ENCODE measurements at regions not wholly inside any gene's neighbourhood (a gene's known extent, or its start where the extent isn't known, plus 50 kb on each side); places are given as distances from the start of the nearest gene placed in this dataset.
"Not testable (repeated sequence)": the region's sequence is repeated elsewhere in the genome, so short reads cannot be mapped to it uniquely, and the experiment has no call there.

DNA sequence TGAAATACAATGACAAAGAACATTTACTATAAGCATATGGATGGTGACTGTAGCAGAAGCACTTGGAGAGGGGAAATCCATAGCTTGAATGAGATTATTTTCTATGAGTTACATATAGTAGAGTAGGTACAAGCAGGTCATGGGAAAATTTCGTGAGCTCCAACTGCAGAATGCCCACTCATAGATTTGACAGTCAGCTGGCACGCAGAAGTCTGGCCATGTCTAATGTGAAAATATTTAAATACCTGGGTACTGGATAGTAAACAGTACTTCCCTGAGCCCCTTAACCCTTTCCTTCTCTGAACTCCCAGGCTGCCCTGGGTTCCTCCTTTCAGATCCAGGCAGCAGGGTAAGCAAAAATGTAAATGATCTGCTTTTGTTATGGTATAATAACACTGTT is 209.7 kb downstream of the OTUD1 start:
- H4K91ac ChIP-seq (ENCODE audit: low read length) = no peak overlapping the region
- no peak overlapping the region for H3K14ac ChIP-seq (ENCODE audit: low read length in 2 of 2)
- no peaks in the 10 kb centered on the region for H3K4me1 ChIP-seq (ENCODE audit: control insufficient read depth, insufficient read depth, low read depth, low read length)
- H3K36me3 ChIP-seq (ENCODE audit: control insufficient read depth in 1 of 2, insufficient read depth in 2 of 2, low read depth in 1 of 2, low read length in 2 of 2) = no peaks in the 10 kb centered on the region
- DNase-seq = no peak
- H3K79me1 ChIP-seq (replicated peaks; ENCODE audit: low read length, poor library complexity, severe bottlenecking) = no peaks in the 10 kb centered on the region
- H3K9me3 ChIP-seq (ENCODE audit: control insufficient read depth, low read length) = no peaks in the 10 kb centered on the region
- no peak overlapping the region for H2BK12ac ChIP-seq (ENCODE audit: low read length in 2 of 2)
- H3K4me3 ChIP-seq (ENCODE audit: insufficient read depth in 1 of 2, low read depth in 1 of 2, low read length in 2 of 2) = no peak overlapping the region
- no peak overlapping the region for H4K8ac ChIP-seq (ENCODE audit: low read length)
- H2BK5ac ChIP-seq (ENCODE audit: low read depth, low read length, poor library complexity, severe bottlenecking) = no peak overlapping the region
- H3K23ac ChIP-seq (ENCODE audit: low read length in 2 of 2) = no peak overlapping the region
- H2AK5ac ChIP-seq (ENCODE audit: low read length, severe bottlenecking) = no peak overlapping the region
- H3K27ac ChIP-seq (ENCODE audit: low read length, poor library complexity, severe bottlenecking) = no peak overlapping the region
- no peak overlapping the region for H2BK120ac ChIP-seq (ENCODE audit: low read depth, low read length)
- H3K4ac ChIP-seq (ENCODE audit: low read depth in 1 of 2, low read length in 2 of 2) = no peak overlapping the region
- H3K18ac ChIP-seq (ENCODE audit: low read depth in 1 of 2, low read length in 2 of 2) = no peak overlapping the region
- no peak overlapping the region for H2BK15ac ChIP-seq (ENCODE audit: low read depth, poor library complexity, severe bottlenecking)
- H3K27me3 ChIP-seq (ENCODE audit: control insufficient read depth in 1 of 2, insufficient read depth in 1 of 2, low read length in 2 of 2) = no peaks in the 10 kb centered on the region
- H3K4me2 ChIP-seq (ENCODE audit: low read length, poor library complexity, severe bottlenecking) = no peak overlapping the region
- H3K9ac ChIP-seq (ENCODE audit: low read length) = no peak overlapping the region
- WGBS = 17% methylated on average over 1 of the region's 2 CpGs
- H2AFZ ChIP-seq (ENCODE audit: low read depth, low read length) = no peak overlapping the region

DNA sequence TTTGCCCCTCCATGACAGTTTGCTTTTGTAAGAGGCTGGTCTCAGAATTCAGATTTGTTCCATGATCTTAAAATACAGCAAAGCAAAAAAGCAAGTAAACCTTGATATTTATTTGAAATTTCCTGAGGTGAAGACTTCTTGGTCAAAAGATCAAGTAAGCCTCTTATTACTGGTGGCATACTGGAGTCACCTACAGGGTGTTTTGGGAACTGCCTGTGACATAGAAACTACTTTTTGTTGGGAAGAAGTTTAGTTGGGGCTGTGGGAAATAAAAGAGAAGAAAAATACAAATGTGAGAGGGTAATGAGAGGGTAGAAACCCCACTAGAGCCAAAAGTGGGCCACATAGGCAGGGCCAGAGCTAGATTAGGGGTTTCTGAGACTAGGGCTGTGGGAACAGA is 217.9 kb downstream of the OTUD1 start:
- Histone ChIP-seq H3K14ac (ENCODE audit: low read length in 2 of 2) (no peak overlapping the region), H3K9me3 (ENCODE audit: control insufficient read depth, low read length) (no peaks in the 10 kb centered on the region), H3K27me3 (ENCODE audit: control insufficient read depth in 1 of 2, insufficient read depth in 1 of 2, low read length in 2 of 2) (peaks cover 0 to 4% of the 10 kb centered on the region in 2 experiments), H3K4me2 (ENCODE audit: low read length, poor library complexity, severe bottlenecking) (no peak overlapping the region), H3K4ac (ENCODE audit: low read depth in 1 of 2, low read length in 2 of 2) (no peak overlapping the region), H3K36me3 (ENCODE audit: control insufficient read depth in 1 of 2, insufficient read depth in 2 of 2, low read depth in 1 of 2, low read length in 2 of 2) (no peaks in the 10 kb centered on the region), H3K23ac (ENCODE audit: low read length in 2 of 2) (no peak overlapping the region), H3K4me1 (ENCODE audit: control insufficient read depth, insufficient read depth, low read depth, low read length) (no peaks in the 10 kb centered on the region), H3K27ac (ENCODE audit: low read length, poor library complexity, severe bottlenecking) (no peak overlapping the region), H3K79me1 (replicated peaks; ENCODE audit: low read length, poor library complexity, severe bottlenecking) (no peaks in the 10 kb centered on the region), H3K18ac (ENCODE audit: low read depth in 1 of 2, low read length in 2 of 2) (no peak overlapping the region), H4K8ac (ENCODE audit: low read length) (no peak overlapping the region), H2AK5ac (ENCODE audit: low read length, severe bottlenecking) (no peak overlapping the region), H2BK15ac (ENCODE audit: low read depth, poor library complexity, severe bottlenecking) (no peak overlapping the region), H2BK12ac (ENCODE audit: low read length in 2 of 2) (no peak overlapping the region), H3K9ac (ENCODE audit: low read length) (no peak overlapping the region), H2BK120ac (ENCODE audit: low read depth, low read length) (no peak overlapping the region), H3K4me3 (ENCODE audit: insufficient read depth in 1 of 2, low read depth in 1 of 2, low read length in 2 of 2) (no peak overlapping the region), H2BK5ac (ENCODE audit: low read depth, low read length, poor library complexity, severe bottlenecking) (no peak overlapping the region), H4K91ac (ENCODE audit: low read length) (no peak overlapping the region), H2AFZ (ENCODE audit: low read depth, low read length) (no peak overlapping the region)
- peak; percentile 1 for DNase-seq

DNA sequence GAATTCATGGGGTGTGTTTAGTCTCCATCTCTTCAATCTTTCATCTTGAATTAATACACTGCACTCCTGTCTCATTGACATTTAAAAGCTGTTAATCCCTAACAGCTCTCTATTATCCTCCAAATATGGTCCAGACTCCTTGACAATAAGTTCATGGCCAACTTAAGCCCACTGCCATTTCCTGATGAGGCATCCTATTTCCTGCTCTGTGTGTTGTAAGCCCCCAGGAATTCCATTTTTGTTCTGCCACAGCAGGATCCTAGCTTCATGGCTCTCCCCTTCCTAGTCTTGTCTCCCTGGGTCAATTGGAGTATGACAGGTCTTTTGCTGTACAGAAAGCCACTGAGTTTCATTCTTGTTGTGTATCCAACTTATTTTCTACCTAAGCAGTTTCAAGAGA is 218.8 kb downstream of the OTUD1 start:
- no peak overlapping the region for H3K4me3 ChIP-seq (ENCODE audit: insufficient read depth in 1 of 2, low read depth in 1 of 2, low read length in 2 of 2)
- no peak overlapping the region for H2BK15ac ChIP-seq (ENCODE audit: low read depth, poor library complexity, severe bottlenecking)

DNA sequence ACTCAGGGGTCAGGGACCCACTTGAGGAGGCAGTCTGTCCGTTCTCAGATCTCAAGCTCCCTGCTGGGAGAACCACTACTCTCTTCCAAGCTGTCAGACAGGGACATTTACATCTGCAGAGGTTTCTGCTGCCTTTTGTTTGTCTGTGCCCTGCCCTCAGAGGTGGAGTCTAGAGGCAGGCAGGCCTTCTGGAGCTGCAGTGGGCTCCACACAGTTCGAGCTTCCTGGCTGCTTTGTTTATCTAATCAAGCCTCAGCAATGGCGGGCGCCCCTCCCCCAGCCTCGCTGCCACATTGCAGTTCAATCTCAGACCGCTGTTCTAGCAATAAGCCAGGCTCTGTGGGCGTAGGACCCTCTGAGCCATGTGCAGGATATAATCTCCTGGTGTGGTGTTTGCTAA is 233.0 kb downstream of the OTUD1 start:
- not testable (repeated sequence) for H3K4ac ChIP-seq (ENCODE audit: low read depth in 1 of 2, low read length in 2 of 2); H3K9me3 ChIP-seq (ENCODE audit: control insufficient read depth, low read length); H2AK5ac ChIP-seq (ENCODE audit: low read length, severe bottlenecking); H3K9ac ChIP-seq (ENCODE audit: low read length); H2BK15ac ChIP-seq (ENCODE audit: low read depth, poor library complexity, severe bottlenecking); H3K23ac ChIP-seq (ENCODE audit: low read length in 2 of 2); H3K36me3 ChIP-seq (ENCODE audit: control insufficient read depth in 1 of 2, insufficient read depth in 2 of 2, low read depth in 1 of 2, low read length in 2 of 2); H2AFZ ChIP-seq (ENCODE audit: low read depth, low read length); H2BK12ac ChIP-seq (ENCODE audit: low read length in 2 of 2); H4K91ac ChIP-seq (ENCODE audit: low read length); H3K18ac ChIP-seq (ENCODE audit: low read depth in 1 of 2, low read length in 2 of 2); H3K4me1 ChIP-seq (ENCODE audit: control insufficient read depth, insufficient read depth, low read depth, low read length); H4K8ac ChIP-seq (ENCODE audit: low read length); H3K79me1 ChIP-seq (replicated peaks; ENCODE audit: low read length, poor library complexity, severe bottlenecking); H2BK5ac ChIP-seq (ENCODE audit: low read depth, low read length, poor library complexity, severe bottlenecking); H3K4me2 ChIP-seq (ENCODE audit: low read length, poor library complexity, severe bottlenecking); DNase-seq; H2BK120ac ChIP-seq (ENCODE audit: low read depth, low read length); H3K27me3 ChIP-seq (ENCODE audit: control insufficient read depth in 1 of 2, insufficient read depth in 1 of 2, low read length in 2 of 2); H3K27ac ChIP-seq (ENCODE audit: low read length, poor library complexity, severe bottlenecking); H3K14ac ChIP-seq (ENCODE audit: low read length in 2 of 2); H3K4me3 ChIP-seq (ENCODE audit: insufficient read depth in 1 of 2, low read depth in 1 of 2, low read length in 2 of 2)
- 39% methylated on average over 7 of the region's 7 CpGs for WGBS

More for the DNA sequence above, 218.8 kb downstream of the OTUD1 start:
- DNase-seq = no peak
- Histone ChIP-seq H3K14ac (ENCODE audit: low read length in 2 of 2) (no peak overlapping the region), H3K4me1 (ENCODE audit: control insufficient read depth, insufficient read depth, low read depth, low read length) (no peaks in the 10 kb centered on the region), H3K4me2 (ENCODE audit: low read length, poor library complexity, severe bottlenecking) (no peak overlapping the region), H2BK120ac (ENCODE audit: low read depth, low read length) (no peak overlapping the region), H3K9ac (ENCODE audit: low read length) (no peak overlapping the region), H2AFZ (ENCODE audit: low read depth, low read length) (no peak overlapping the region), H3K18ac (ENCODE audit: low read depth in 1 of 2, low read length in 2 of 2) (no peak overlapping the region), H3K27ac (ENCODE audit: low read length, poor library complexity, severe bottlenecking) (no peak overlapping the region), H3K36me3 (ENCODE audit: control insufficient read depth in 1 of 2, insufficient read depth in 2 of 2, low read depth in 1 of 2, low read length in 2 of 2) (no peaks in the 10 kb centered on the region), H3K9me3 (ENCODE audit: control insufficient read depth, low read length) (no peaks in the 10 kb centered on the region), H4K91ac (ENCODE audit: low read length) (no peak overlapping the region), H2BK5ac (ENCODE audit: low read depth, low read length, poor library complexity, severe bottlenecking) (no peak overlapping the region), H3K79me1 (replicated peaks; ENCODE audit: low read length, poor library complexity, severe bottlenecking) (no peaks in the 10 kb centered on the region), H2AK5ac (ENCODE audit: low read length, severe bottlenecking) (no peak overlapping the region), H3K4ac (ENCODE audit: low read depth in 1 of 2, low read length in 2 of 2) (no peak overlapping the region), H2BK12ac (ENCODE audit: low read length in 2 of 2) (no peak overlapping the region), H3K27me3 (ENCODE audit: control insufficient read depth in 1 of 2, insufficient read depth in 1 of 2, low read length in 2 of 2) (peaks cover 0 to 4% of the 10 kb centered on the region in 2 experiments), H3K23ac (ENCODE audit: low read length in 2 of 2) (no peak overlapping the region), H4K8ac (ENCODE audit: low read length) (no peak overlapping the region)
